ENCODE measurements at regions not wholly inside any gene's neighbourhood (a gene's known extent, or its start where the extent isn't known, plus 50 kb on each side); places are given as distances from the start of the nearest gene placed in this dataset.
"Not testable (repeated sequence)": the region's sequence is repeated elsewhere in the genome, so short reads cannot be mapped to it uniquely, and the experiment has no call there.

DNA sequence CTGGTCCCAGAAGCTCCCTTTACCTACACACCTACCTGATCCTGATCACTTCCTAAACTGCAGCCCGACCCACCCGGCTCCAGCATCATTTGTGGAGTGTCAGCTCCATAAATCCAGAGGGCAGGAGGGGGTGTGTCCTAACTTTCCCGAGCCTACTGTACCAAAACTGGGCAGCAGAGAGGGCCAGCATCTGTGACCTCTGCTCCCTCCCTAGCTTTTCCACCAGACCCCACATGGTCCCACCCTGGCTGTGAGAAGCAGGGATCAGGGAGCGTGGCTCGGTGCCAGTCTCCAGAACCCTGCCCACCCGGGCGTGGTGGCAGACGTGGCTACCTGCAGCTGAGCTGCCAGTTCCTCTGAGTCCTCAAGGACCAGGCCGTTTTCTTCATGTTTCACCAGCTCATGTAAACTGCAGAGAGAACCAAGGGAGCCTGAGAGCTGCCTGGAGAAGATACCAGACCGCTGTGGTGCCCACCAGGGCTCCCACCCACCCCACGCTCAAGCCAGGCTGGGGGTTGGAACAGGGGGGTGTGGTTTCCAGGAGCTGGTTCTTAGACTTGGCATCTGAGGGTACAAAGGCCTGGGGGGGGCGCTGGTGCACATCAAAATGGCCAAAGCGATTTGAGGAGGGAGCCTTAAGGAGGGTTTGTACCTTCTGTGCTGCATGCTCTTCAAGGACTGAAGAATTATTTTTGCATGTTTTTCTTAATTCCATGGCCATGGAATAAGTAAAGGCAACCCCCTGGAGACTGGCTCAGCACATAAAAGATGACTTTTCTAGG is 76.7 kb upstream of the DRD5 start:
- DNase-seq, result no peak

DNA sequence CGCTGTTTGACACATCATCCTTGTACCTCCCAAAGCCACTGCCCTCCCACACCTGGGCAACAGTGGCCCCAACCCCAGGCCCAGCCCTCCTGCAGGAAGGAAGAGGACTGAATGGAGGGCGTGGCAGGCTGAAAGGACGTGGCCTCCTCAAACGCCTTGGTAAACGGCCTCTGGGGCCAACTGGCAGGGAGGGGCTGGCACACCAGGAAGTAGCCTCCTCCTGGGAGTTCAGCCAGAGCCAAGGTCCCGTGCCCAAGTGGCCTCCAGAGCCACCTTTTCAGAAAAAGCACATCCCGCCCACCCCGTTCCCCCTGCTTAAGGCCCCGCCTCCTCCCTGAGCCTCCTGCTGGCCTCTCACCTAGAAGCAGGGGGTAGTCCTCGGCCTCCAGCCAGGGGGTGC is 74.2 kb upstream of the DRD5 start:
- DNase-seq, result not testable (repeated sequence)

GRCh38 chr4:9707936-9708335 is 73.5 kb upstream of the DRD5 start:
- DNase-seq, result not testable (repeated sequence)

- no peak for DNase-seq
These were observed 71.7 kb upstream of the DRD5 start for GRCh38 chr4:9709724-9710123.

GRCh38 chr4:9715271-9715670 is 66.2 kb upstream of the DRD5 start:
- not testable (repeated sequence) for DNase-seq

DNA sequence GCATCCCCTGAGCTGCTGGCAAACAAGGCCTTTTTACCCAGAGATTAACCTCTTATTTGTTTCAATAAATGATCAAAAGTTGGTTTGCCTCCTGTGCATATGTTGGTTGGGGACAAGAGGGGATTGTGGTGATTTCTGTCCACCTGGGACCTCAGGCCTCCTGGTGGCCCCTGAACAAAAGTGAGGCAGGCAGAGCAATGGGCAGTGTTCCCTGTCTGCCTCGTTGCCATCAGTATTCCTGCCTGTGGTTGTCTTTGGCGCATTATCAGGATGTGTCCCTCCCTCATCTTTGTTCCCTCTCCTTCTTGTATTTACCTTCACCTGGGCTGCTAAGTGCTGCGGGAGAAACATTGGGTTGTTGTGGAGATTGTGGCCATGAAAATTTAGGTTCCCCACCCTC is 65.3 kb upstream of the DRD5 start:
- no peak for DNase-seq

DNA sequence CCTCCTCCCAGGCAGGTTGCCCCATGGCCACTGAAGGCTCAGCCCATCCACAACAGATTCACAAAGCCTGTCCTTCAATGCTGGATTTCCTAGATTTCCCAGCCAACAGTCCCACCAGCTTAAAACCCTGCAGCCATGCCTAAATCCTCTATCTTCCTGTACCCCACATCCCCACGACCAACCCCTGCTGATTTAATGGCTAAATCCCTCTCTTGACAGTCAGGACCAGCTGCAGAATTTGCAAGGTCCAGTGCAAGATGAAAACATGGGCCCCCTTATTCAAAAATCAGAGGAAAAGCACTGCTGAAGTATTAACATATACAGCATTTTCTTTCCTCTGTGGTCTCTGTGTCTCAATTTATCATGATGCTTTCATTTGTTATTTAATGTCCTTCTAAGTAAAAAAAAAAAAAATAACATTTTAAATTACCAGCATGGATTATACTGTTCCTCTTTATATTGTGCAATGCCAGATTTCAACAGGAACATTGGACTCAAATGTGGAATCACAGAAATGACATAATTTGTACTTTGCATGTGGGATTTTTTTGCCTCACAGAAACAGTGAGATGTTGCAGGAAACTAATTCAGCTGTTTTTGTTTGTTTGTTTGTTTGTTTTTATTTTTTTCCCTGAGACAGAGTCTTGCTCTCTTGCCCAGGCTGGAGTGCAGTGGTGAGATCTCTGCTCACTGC is 63.0 kb upstream of the DRD5 start:
- DNase-seq, result not testable (repeated sequence)

GRCh38 chr4:9722131-9722530 is 59.3 kb upstream of the DRD5 start:
- DNase-seq, result not testable (repeated sequence)
